ENCODE measurements at regions not wholly inside any gene's neighbourhood (a gene's known extent, or its start where the extent isn't known, plus 50 kb on each side); places are given as distances from the start of the nearest gene placed in this dataset.

- H4K20me1 ChIP-seq (ENCODE audit: insufficient read depth, low read length), result no peaks in the 10 kb centered on the region
- H2AFZ ChIP-seq (ENCODE audit: low read depth, low read length), result no peak overlapping the region
- TF ChIP-seq CTCF (IDR thresholded peaks at IDR 0.05; ENCODE audit: low read depth, low read length), result no peak
- TF ChIP-seq EZH2phosphoT487 (IDR thresholded peaks at IDR 0.05; ENCODE audit: low read depth), result no peak
- H3K4me1 ChIP-seq (ENCODE audit: low read length), result no peaks in the 10 kb centered on the region
- no peak overlapping the region for H3K9ac ChIP-seq (ENCODE audit: low read length)
- H3K36me3 ChIP-seq (replicated peaks; ENCODE audit: low read depth, low read length), result no peaks in the 10 kb centered on the region
- H3K4me2 ChIP-seq (ENCODE audit: low read length), result no peak overlapping the region
- no peaks in the 10 kb centered on the region for H3K27me3 ChIP-seq (ENCODE audit: low read depth, low read length)
- H3K4me3 ChIP-seq (ENCODE audit: low read length), result no peak overlapping the region
- H3K9me3 ChIP-seq (ENCODE audit: insufficient read depth, low read length), result no peaks in the 10 kb centered on the region
- H3K79me2 ChIP-seq (ENCODE audit: low read length), result no peaks in the 10 kb centered on the region
- no peak overlapping the region for H3K27ac ChIP-seq (ENCODE audit: low read length)
Measured at GRCh38 chr7:145478541-145478940, 638.1 kb upstream of the CNTNAP2 start.

GRCh38 chr7:145474009-145474686 lies 638.3 kb upstream of the TPK1 start:
- TF ChIP-seq EZH2phosphoT487 (IDR thresholded peaks at IDR 0.05; ENCODE audit: low read depth) (no peak), CTCF (IDR thresholded peaks at IDR 0.05; ENCODE audit: low read depth, low read length) (no peak)
- H3K4me1 ChIP-seq (ENCODE audit: low read length), result no peaks in the 10 kb centered on the region
- no peaks in the 10 kb centered on the region for H3K9me3 ChIP-seq (ENCODE audit: insufficient read depth, low read length)
- no peak overlapping the region for H3K27ac ChIP-seq (ENCODE audit: low read length)
- H3K9ac ChIP-seq (ENCODE audit: low read length), result no peak overlapping the region
- no peaks in the 10 kb centered on the region for H3K79me2 ChIP-seq (ENCODE audit: low read length)
- no peaks in the 10 kb centered on the region for H3K27me3 ChIP-seq (ENCODE audit: low read depth, low read length)
- H3K4me2 ChIP-seq (ENCODE audit: low read length), result no peak overlapping the region
- H2AFZ ChIP-seq (ENCODE audit: low read depth, low read length), result no peak overlapping the region
- no peak overlapping the region for H3K4me3 ChIP-seq (ENCODE audit: low read length)
- no peaks in the 10 kb centered on the region for H3K36me3 ChIP-seq (replicated peaks; ENCODE audit: low read depth, low read length)
- H4K20me1 ChIP-seq (ENCODE audit: insufficient read depth, low read length), result no peaks in the 10 kb centered on the region

GRCh38 chr7:145471883-145472282 lies 636.0 kb upstream of the TPK1 start:
- H3K27ac ChIP-seq (ENCODE audit: low read length), result no peak overlapping the region
- no peaks in the 10 kb centered on the region for H3K79me2 ChIP-seq (ENCODE audit: low read length)
- H4K20me1 ChIP-seq (ENCODE audit: insufficient read depth, low read length), result no peaks in the 10 kb centered on the region
- no peaks in the 10 kb centered on the region for H3K4me1 ChIP-seq (ENCODE audit: low read length)
- TF ChIP-seq CTCF (IDR thresholded peaks at IDR 0.05; ENCODE audit: low read depth, low read length), result no peak
- no peak for TF ChIP-seq EZH2phosphoT487 (IDR thresholded peaks at IDR 0.05; ENCODE audit: low read depth)
- H3K4me3 ChIP-seq (ENCODE audit: low read length), result no peak overlapping the region
- H3K27me3 ChIP-seq (ENCODE audit: low read depth, low read length), result no peaks in the 10 kb centered on the region
- no peak overlapping the region for H2AFZ ChIP-seq (ENCODE audit: low read depth, low read length)
- H3K9me3 ChIP-seq (ENCODE audit: insufficient read depth, low read length), result no peaks in the 10 kb centered on the region
- no peaks in the 10 kb centered on the region for H3K36me3 ChIP-seq (replicated peaks; ENCODE audit: low read depth, low read length)
- no peak overlapping the region for H3K9ac ChIP-seq (ENCODE audit: low read length)
- H3K4me2 ChIP-seq (ENCODE audit: low read length), result no peak overlapping the region

- H3K27me3 ChIP-seq (ENCODE audit: low read depth, low read length), result no peaks in the 10 kb centered on the region
- TF ChIP-seq CTCF (IDR thresholded peaks at IDR 0.05; ENCODE audit: low read depth, low read length) (no peak), EZH2phosphoT487 (IDR thresholded peaks at IDR 0.05; ENCODE audit: low read depth) (no peak)
- H3K4me3 ChIP-seq (ENCODE audit: low read length), result no peak overlapping the region
- H3K79me2 ChIP-seq (ENCODE audit: low read length), result no peaks in the 10 kb centered on the region
- H3K4me2 ChIP-seq (ENCODE audit: low read length), result no peak overlapping the region
- no peak overlapping the region for H2AFZ ChIP-seq (ENCODE audit: low read depth, low read length)
- H3K36me3 ChIP-seq (replicated peaks; ENCODE audit: low read depth, low read length), result no peaks in the 10 kb centered on the region
- H4K20me1 ChIP-seq (ENCODE audit: insufficient read depth, low read length), result no peaks in the 10 kb centered on the region
- H3K9ac ChIP-seq (ENCODE audit: low read length), result no peak overlapping the region
- H3K9me3 ChIP-seq (ENCODE audit: insufficient read depth, low read length), result no peaks in the 10 kb centered on the region
- no peak overlapping the region for H3K27ac ChIP-seq (ENCODE audit: low read length)
- H3K4me1 ChIP-seq (ENCODE audit: low read length), result no peaks in the 10 kb centered on the region
Measured at GRCh38 chr7:145464287-145464686, 628.4 kb upstream of the TPK1 start.
